ENCODE measurements at regions not wholly inside any gene's neighbourhood (a gene's known extent, or its start where the extent isn't known, plus 50 kb on each side); places are given as distances from the start of the nearest gene placed in this dataset.
"Not testable (repeated sequence)": the region's sequence is repeated elsewhere in the genome, so short reads cannot be mapped to it uniquely, and the experiment has no call there.

DNA sequence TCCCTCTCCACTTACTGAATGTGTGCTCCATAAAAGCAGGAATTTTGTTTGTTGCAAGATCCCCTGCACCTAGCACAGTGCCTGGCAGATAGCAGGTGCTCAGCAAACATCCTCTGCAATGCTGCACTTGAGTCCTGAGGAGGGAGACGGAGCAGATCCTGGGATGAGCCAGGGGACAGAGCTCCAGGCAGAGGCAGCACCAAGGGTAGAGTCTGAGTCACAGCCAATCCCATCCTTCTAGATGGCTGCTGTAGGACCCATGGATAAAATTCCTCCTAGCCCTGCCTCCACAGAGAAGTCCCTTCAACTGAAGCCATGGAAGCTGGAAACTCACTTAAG lies 59.3 kb upstream of the SULF2 start:
- TF ChIP-seq, protein P1, sequence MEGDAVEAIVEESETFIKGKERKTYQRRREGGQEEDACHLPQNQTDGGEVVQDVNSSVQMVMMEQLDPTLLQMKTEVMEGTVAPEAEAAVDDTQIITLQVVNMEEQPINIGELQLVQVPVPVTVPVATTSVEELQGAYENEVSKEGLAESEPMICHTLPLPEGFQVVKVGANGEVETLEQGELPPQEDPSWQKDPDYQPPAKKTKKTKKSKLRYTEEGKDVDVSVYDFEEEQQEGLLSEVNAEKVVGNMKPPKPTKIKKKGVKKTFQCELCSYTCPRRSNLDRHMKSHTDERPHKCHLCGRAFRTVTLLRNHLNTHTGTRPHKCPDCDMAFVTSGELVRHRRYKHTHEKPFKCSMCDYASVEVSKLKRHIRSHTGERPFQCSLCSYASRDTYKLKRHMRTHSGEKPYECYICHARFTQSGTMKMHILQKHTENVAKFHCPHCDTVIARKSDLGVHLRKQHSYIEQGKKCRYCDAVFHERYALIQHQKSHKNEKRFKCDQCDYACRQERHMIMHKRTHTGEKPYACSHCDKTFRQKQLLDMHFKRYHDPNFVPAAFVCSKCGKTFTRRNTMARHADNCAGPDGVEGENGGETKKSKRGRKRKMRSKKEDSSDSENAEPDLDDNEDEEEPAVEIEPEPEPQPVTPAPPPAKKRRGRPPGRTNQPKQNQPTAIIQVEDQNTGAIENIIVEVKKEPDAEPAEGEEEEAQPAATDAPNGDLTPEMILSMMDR (IDR thresholded peaks at IDR 0.05) = not testable (repeated sequence)
- TF ChIP-seq POLR2A (IDR thresholded peaks at IDR 0.05) = not testable (repeated sequence)

All from right lobe of liver (tissue), 4 donors.